SK-N-SH (cell line): ENCODE measurements at regions not wholly inside any gene's neighbourhood (a gene's known extent, or its start where the extent isn't known, plus 50 kb on each side); places are given as distances from the start of the nearest gene placed in this dataset.

Source experiments
- NRF1 ChIP-seq: IDR thresholded peaks from 2 replicates; pipeline ENCODE4 v1.6.1; 2012; ENCODE audit warnings: low read depth, mild to moderate bottlenecking, low read length
- POLR2AphosphoS5 ChIP-seq: IDR thresholded peaks from 2 replicates; pipeline ENCODE4 v1.6.1; 2012; ENCODE audit warnings: low read depth, low read length
- RAD21 ChIP-seq: IDR thresholded peaks from 2 replicates; pipeline ENCODE4 v1.6.1; 2012; ENCODE audit warnings: mild to moderate bottlenecking, low read length
- SMC3 ChIP-seq: IDR thresholded peaks from 2 replicates; pipeline ENCODE4 v1.6.1; 2012; ENCODE audit warnings: low read depth, low read length, improper control_type of control experiment
- TEAD4 ChIP-seq: IDR thresholded peaks from 2 replicates; pipeline ENCODE4 v1.4.0; 2012; ENCODE audit warnings: mild to moderate bottlenecking, borderline replicate concordance; ENCODE audit not compliant: insufficient read depth
- TF ChIP-seq, protein P1 (sequence below): IDR thresholded peaks from 2 replicates; pipeline ENCODE4 v1.6.1; 2012; ENCODE audit warnings: mild to moderate bottlenecking, low read depth, low read length, moderate library complexity
- TF ChIP-seq, protein P2 (sequence below): fragments of 200-600 bp; sonication (generic); IDR thresholded peaks from 2 replicates; pipeline ENCODE4 v1.6.1; 2017; ENCODE audit warnings: antibody characterized with exemption, mild to moderate bottlenecking, moderate library complexity
- TF ChIP-seq, protein P3 (sequence below): IDR thresholded peaks from 2 replicates; pipeline ENCODE4; 2012
- TF ChIP-seq, protein P4 (sequence below): fragments of 150-350 bp; IDR thresholded peaks from 2 replicates; pipeline ENCODE4 v1.6.1; 2016; ENCODE audit warnings: mild to moderate bottlenecking, low read depth, low read length
- TF ChIP-seq, protein P5 (sequence below): IDR thresholded peaks from 2 replicates; pipeline ENCODE4 v1.4.0; 2012; ENCODE audit warnings: low read depth, borderline replicate concordance
- TF ChIP-seq, protein P6 (sequence below): IDR thresholded peaks from 2 replicates; pipeline ENCODE4 v1.4.0; 2012; ENCODE audit warnings: low read depth, borderline replicate concordance

DNA sequence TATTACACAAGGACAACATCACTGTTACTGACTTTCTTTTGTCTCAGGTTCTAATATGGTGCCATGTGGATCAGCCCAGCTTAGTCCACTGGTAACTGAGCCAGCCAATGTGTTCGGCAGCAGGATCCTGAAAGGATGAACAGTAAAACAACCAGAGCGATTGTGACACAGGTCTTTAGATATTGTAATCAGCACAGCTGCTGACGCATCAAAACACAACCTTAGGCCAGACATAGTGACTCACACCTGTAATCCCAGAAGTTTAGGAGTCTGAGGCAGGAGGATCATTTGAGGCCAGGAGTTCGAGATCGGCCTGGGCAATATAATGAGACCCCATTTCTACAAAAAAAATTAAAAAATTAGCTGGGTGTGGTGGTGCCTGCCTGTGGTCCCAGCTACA is 183.4 kb upstream of the CDH20 start:
- TF ChIP-seq, protein P1, sequence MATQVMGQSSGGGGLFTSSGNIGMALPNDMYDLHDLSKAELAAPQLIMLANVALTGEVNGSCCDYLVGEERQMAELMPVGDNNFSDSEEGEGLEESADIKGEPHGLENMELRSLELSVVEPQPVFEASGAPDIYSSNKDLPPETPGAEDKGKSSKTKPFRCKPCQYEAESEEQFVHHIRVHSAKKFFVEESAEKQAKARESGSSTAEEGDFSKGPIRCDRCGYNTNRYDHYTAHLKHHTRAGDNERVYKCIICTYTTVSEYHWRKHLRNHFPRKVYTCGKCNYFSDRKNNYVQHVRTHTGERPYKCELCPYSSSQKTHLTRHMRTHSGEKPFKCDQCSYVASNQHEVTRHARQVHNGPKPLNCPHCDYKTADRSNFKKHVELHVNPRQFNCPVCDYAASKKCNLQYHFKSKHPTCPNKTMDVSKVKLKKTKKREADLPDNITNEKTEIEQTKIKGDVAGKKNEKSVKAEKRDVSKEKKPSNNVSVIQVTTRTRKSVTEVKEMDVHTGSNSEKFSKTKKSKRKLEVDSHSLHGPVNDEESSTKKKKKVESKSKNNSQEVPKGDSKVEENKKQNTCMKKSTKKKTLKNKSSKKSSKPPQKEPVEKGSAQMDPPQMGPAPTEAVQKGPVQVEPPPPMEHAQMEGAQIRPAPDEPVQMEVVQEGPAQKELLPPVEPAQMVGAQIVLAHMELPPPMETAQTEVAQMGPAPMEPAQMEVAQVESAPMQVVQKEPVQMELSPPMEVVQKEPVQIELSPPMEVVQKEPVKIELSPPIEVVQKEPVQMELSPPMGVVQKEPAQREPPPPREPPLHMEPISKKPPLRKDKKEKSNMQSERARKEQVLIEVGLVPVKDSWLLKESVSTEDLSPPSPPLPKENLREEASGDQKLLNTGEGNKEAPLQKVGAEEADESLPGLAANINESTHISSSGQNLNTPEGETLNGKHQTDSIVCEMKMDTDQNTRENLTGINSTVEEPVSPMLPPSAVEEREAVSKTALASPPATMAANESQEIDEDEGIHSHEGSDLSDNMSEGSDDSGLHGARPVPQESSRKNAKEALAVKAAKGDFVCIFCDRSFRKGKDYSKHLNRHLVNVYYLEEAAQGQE: no peak
- TF ChIP-seq, protein P2, sequence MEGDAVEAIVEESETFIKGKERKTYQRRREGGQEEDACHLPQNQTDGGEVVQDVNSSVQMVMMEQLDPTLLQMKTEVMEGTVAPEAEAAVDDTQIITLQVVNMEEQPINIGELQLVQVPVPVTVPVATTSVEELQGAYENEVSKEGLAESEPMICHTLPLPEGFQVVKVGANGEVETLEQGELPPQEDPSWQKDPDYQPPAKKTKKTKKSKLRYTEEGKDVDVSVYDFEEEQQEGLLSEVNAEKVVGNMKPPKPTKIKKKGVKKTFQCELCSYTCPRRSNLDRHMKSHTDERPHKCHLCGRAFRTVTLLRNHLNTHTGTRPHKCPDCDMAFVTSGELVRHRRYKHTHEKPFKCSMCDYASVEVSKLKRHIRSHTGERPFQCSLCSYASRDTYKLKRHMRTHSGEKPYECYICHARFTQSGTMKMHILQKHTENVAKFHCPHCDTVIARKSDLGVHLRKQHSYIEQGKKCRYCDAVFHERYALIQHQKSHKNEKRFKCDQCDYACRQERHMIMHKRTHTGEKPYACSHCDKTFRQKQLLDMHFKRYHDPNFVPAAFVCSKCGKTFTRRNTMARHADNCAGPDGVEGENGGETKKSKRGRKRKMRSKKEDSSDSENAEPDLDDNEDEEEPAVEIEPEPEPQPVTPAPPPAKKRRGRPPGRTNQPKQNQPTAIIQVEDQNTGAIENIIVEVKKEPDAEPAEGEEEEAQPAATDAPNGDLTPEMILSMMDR: no peak
- TF ChIP-seq NRF1 (no peak), RAD21 (no peak), SMC3 (no peak), POLR2AphosphoS5 (no peak), TEAD4 (no peak)
- TF ChIP-seq, protein P3, sequence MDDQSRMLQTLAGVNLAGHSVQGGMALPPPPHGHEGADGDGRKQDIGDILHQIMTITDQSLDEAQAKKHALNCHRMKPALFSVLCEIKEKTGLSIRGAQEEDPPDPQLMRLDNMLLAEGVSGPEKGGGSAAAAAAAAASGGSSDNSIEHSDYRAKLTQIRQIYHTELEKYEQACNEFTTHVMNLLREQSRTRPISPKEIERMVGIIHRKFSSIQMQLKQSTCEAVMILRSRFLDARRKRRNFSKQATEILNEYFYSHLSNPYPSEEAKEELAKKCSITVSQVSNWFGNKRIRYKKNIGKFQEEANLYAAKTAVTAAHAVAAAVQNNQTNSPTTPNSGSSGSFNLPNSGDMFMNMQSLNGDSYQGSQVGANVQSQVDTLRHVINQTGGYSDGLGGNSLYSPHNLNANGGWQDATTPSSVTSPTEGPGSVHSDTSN: no peak
- TF ChIP-seq, protein P4, sequence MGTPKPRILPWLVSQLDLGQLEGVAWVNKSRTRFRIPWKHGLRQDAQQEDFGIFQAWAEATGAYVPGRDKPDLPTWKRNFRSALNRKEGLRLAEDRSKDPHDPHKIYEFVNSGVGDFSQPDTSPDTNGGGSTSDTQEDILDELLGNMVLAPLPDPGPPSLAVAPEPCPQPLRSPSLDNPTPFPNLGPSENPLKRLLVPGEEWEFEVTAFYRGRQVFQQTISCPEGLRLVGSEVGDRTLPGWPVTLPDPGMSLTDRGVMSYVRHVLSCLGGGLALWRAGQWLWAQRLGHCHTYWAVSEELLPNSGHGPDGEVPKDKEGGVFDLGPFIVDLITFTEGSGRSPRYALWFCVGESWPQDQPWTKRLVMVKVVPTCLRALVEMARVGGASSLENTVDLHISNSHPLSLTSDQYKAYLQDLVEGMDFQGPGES: no peak
- TF ChIP-seq, protein P5, sequence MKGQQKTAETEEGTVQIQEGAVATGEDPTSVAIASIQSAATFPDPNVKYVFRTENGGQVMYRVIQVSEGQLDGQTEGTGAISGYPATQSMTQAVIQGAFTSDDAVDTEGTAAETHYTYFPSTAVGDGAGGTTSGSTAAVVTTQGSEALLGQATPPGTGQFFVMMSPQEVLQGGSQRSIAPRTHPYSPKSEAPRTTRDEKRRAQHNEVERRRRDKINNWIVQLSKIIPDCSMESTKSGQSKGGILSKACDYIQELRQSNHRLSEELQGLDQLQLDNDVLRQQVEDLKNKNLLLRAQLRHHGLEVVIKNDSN: no peak
- TF ChIP-seq, protein P6, sequence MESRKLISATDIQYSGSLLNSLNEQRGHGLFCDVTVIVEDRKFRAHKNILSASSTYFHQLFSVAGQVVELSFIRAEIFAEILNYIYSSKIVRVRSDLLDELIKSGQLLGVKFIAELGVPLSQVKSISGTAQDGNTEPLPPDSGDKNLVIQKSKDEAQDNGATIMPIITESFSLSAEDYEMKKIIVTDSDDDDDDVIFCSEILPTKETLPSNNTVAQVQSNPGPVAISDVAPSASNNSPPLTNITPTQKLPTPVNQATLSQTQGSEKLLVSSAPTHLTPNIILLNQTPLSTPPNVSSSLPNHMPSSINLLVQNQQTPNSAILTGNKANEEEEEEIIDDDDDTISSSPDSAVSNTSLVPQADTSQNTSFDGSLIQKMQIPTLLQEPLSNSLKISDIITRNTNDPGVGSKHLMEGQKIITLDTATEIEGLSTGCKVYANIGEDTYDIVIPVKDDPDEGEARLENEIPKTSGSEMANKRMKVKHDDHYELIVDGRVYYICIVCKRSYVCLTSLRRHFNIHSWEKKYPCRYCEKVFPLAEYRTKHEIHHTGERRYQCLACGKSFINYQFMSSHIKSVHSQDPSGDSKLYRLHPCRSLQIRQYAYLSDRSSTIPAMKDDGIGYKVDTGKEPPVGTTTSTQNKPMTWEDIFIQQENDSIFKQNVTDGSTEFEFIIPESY: no peak
